ENCODE measurements at regions not wholly inside any gene's neighbourhood (a gene's known extent, or its start where the extent isn't known, plus 50 kb on each side); places are given as distances from the start of the nearest gene placed in this dataset.

DNA sequence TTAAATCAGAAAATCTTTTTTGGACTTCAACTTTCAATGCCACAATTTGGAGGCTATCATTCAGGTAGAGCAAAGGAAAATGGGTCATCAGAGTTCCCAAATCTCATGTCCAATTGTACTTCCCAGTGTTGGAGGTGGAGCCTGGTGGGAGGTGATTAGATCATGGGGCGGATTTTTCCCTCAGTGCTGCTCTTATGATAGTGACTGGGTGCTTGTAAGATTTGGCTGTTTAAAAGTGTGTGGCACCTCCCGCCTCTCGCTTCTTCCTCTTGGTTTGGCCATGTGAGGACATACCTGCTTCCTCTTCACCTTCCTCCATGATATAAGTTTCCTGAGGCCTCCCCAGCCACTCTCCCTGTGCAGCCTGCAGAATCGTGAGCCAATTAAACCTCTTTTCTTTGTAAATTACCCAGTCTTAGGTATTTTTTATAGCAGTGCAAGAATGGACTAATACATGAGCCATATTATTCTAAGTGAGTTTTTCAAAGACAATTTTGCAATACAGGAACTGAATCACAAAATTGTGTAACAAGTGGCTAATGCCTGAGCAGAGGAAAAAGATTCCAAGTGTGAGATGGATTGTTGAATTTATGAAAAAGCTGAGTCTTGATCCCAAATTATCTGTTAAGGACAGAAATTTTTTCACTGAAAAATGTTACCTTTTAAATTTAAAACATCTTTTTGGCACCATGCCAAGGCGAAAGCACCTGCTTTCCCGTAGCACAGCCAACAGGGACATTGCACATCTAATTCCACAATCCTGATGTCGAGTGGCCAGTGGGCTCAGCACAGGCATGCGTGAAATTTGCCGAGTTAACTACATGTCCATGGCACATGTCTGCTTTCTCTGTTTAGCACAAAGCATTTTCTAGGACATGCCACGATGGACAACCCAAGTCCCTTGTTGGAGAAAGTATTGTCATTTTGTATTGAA, 150.9 kb downstream of the COL6A3 start:
- Mint-ChIP-seq H3K36me3 (ENCODE audit: low read depth) (no peaks in the 10 kb centered on the region), H3K27me3 (peaks cover 1% of the 10 kb centered on the region), H3K4me3 (no peak overlapping the region), H3K9me3 (no peaks in the 10 kb centered on the region), H3K4me1 (no peaks in the 10 kb centered on the region), H3K27ac (no peak overlapping the region)
- ATAC-seq (replicated peaks) = no peak

DNA sequence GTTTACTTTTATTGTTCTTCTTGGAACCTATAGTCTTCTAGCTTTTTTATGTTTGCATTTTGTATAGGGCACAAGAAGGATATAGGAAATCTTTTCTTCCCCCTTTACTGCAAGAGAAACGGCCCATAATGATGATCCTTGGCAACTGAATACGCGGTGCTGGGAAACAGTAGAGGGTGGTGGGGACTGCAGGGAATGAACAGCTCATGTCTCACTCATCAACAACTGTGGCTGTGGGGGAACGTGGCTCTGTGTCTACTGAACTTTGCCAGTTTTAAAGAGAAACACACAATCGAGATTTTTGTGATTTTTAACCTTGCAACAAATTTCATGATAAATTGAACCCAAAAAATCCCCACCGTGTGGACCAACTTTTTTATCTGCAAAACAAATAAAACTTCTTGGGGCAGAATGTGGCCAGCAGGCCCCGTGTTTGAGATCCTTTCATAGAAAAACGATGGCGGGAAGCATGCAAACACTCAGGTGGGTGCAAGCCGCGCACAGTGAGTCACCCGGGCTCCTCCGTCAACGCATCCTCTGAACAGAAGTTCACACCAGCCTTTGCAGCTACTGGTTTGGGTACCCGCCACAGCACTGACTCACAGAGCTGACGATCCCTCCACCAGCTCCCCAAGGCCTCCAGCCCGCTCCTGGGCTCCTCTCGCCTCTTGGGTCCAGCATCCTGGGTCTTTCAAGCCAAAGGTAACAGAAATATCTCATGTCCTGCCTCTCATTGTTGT, 149.3 kb downstream of the COL6A3 start:
- Mint-ChIP-seq H3K4me3 (no peak overlapping the region), H3K9me3 (no peaks in the 10 kb centered on the region), H3K36me3 (ENCODE audit: low read depth) (no peaks in the 10 kb centered on the region), H3K27ac (no peak overlapping the region), H3K4me1 (no peaks in the 10 kb centered on the region), H3K27me3 (peaks cover under 1% of the 10 kb centered on the region)
- ATAC-seq (replicated peaks) = no peak

DNA sequence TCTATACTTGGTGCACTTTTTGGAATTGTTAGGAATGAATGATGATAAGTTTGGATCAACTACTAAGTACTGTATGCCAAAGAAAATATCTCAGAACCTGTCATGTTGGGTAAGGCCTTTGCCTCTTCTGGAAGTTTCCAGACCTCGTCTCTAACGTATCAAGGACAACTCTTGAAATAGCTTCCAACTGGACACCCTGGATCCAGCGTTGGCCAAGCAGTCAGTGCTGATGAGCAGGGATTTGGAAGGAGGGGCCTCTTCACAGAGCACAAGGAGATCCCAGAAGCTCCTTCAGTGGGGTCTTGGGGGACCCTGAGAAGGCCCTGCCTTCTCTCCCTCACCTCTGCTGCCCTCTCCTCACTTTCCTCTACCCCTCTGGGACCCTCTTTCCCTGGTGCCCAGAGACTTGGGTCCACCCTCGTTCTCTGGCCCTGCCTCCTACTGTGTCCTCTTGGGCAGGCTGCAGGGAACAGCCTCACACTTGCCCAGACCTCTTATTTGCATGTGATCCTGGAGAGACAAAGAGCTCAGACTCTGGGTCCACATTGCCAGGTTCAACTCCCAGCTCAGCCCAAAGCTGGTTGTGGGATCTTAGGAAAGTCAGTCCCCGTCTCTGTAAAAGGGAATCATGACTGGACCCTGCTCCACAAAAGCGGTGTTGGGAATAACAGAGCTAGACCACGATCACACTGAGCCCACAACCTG, 145.8 kb downstream of the COL6A3 start:
- Mint-ChIP-seq H3K27me3 (peaks cover 14% of the 10 kb centered on the region), H3K9me3 (no peaks in the 10 kb centered on the region), H3K27ac (no peak overlapping the region), H3K4me1 (no peaks in the 10 kb centered on the region), H3K4me3 (no peak overlapping the region), H3K36me3 (ENCODE audit: low read depth) (no peaks in the 10 kb centered on the region)
- no peak for ATAC-seq (replicated peaks)

DNA sequence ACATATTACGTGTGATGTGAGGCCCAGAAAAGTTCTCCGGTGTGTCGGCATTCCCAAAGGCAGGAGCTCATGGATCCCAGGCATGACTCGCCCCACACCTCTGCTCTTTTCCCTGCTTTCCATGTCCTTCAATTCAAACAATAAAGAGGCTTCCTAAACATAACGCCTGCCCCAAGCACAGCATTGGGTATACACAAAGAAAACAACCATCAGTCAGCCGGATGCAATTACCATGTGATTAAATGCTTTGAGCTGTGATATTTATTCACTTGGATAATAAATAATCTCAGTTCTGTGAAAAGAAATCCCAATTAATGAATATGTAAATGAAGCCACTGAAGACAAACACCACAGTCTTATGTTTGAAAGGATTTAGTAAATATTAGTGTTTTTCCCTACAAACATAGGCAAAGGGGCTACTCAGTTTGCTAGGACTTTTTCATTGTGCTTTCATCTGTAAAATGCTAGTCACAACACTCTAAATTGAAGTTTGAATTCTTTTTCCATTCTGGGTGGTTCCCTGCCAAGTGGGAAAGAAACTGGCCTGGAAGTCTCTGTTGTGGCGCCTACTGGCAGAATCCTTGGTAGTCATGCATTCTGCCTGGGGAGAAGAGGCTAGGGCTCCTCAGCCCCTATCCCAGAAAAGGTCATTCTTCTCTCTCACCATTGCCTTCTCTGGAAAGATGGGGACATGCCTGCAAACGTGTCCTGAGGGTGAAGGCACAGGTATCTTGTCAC, 144.7 kb downstream of the COL6A3 start:
- ATAC-seq (replicated peaks) = no peak
- Mint-ChIP-seq H3K27ac (no peak overlapping the region), H3K9me3 (no peaks in the 10 kb centered on the region), H3K27me3 (peaks cover 14% of the 10 kb centered on the region), H3K4me1 (no peaks in the 10 kb centered on the region), H3K36me3 (ENCODE audit: low read depth) (no peaks in the 10 kb centered on the region), H3K4me3 (no peak overlapping the region)

DNA sequence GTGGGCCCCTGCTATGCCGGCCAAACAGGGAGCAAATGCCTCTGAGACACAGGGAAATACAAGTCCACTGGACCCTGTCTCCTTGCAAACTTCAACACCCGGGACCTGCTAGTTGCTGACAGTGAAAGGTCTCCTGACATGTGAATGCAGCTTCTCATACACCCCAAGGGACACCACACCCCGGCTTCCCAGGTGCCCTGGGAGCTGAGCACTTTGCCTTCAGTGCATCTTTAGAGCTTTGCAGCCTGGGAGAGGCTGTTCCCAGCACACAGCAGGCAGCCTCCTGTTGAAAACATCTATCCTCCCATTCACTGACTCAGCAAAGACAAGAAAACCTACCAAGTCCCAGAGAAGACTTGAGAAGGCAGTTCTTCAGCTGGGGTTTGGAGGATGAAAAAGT, 143.4 kb downstream of the COL6A3 start:
- Mint-ChIP-seq H3K36me3 (ENCODE audit: low read depth) (no peaks in the 10 kb centered on the region), H3K9me3 (no peaks in the 10 kb centered on the region), H3K27ac (no peak overlapping the region), H3K27me3 (peaks cover 14% of the 10 kb centered on the region), H3K4me1 (no peaks in the 10 kb centered on the region), H3K4me3 (no peak overlapping the region)
- no peak for ATAC-seq (replicated peaks)

DNA sequence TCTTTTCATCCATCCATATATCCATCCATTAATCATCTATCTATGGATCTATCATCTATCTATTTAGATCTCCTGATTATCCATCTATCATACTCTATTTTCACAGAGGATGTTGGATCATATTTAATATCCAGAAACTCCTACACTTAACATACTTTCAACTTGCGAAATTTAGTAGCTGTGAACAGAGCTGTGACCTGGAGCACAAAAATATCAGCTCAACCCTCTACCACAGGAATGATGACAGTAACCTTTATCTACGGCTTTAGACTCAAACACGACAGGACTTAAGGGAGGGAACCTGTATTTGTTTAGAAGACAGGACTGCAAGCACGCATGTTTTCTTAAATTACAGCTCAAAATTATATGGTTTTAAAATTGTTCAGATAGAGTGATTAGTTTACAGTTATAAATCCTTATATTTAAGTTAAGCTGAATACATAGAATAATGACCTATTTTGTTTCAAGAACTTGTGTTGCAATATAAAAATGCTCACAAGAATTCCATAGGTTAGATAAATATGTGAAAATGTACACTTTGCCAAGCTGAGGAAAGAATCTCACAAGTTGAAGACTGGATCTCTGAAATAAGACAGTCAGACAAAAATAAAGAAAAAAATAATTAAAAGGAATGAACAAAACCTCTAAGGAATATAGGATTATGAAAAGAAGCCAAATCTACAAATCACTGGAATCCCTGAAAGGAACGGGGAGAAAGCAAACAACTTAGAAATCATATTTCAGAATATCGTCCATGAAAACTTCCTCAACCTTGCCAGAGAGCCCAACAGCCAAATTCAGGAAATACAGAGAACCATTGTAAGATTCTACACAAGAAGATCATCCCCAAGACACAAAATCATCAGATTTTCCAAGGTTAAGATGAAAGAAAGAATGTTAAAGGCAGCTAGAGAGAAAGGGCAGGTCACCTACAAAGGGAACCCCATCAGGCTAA, 142.0 kb downstream of the COL6A3 start:
- Mint-ChIP-seq H3K4me3 (no peak overlapping the region), H3K36me3 (ENCODE audit: low read depth) (no peaks in the 10 kb centered on the region), H3K27me3 (peaks cover 19% of the 10 kb centered on the region), H3K4me1 (no peaks in the 10 kb centered on the region), H3K27ac (no peak overlapping the region), H3K9me3 (no peaks in the 10 kb centered on the region)
- ATAC-seq (replicated peaks) = no peak

Measured in activated T-helper 17 cell treated with anti-CD3 and anti-CD28 coated beads, Interleukin-2, amount 50 U/mL, for 72 hours (primary cell).